ENCODE measurements at regions not wholly inside any gene's neighbourhood (a gene's known extent, or its start where the extent isn't known, plus 50 kb on each side); places are given as distances from the start of the nearest gene placed in this dataset.

DNA sequence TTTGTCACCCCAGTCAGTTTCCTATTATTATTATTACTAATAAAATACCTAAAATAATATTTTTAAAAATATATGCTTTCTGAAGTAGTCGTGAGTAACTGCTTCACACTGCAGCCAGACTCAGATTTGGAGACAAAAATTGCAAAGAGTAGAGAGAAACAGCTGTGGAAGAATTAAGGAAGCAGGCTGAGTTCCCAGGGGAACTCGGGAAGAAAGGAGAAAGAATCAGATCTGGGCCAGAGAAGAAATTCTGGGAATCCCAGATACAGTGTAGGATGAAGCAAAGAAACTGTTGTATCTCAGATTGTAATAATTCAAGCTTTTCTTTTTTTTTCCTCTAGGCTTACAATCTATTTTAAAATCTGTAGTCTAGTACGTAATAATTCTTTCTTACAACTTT is 182.3 kb downstream of the FTCDNL1 start:
- Histone ChIP-seq H3K9me3 (no peaks in the 10 kb centered on the region), H3K27ac (no peak overlapping the region), H3K4me3 (no peak overlapping the region), H3K27me3 (no peaks in the 10 kb centered on the region), H3K36me3 (no peaks in the 10 kb centered on the region), H3K4me1 (no peaks in the 10 kb centered on the region)
- intact Hi-C loops (cut with DNase I) = no loop called here
- TF ChIP-seq POLR2A (IDR thresholded peaks at IDR 0.05) (no peak), POLR2AphosphoS5 (IDR thresholded peaks at IDR 0.05; ENCODE audit: insufficient read depth in 1 of 2, low read depth in 1 of 2) (no peak)
- TF ChIP-seq, protein P1, sequence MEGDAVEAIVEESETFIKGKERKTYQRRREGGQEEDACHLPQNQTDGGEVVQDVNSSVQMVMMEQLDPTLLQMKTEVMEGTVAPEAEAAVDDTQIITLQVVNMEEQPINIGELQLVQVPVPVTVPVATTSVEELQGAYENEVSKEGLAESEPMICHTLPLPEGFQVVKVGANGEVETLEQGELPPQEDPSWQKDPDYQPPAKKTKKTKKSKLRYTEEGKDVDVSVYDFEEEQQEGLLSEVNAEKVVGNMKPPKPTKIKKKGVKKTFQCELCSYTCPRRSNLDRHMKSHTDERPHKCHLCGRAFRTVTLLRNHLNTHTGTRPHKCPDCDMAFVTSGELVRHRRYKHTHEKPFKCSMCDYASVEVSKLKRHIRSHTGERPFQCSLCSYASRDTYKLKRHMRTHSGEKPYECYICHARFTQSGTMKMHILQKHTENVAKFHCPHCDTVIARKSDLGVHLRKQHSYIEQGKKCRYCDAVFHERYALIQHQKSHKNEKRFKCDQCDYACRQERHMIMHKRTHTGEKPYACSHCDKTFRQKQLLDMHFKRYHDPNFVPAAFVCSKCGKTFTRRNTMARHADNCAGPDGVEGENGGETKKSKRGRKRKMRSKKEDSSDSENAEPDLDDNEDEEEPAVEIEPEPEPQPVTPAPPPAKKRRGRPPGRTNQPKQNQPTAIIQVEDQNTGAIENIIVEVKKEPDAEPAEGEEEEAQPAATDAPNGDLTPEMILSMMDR (IDR thresholded peaks at IDR 0.05) = no peak
- DNase-seq (ENCODE audit: extremely low spot score in 2 of 2) = no peak

DNA sequence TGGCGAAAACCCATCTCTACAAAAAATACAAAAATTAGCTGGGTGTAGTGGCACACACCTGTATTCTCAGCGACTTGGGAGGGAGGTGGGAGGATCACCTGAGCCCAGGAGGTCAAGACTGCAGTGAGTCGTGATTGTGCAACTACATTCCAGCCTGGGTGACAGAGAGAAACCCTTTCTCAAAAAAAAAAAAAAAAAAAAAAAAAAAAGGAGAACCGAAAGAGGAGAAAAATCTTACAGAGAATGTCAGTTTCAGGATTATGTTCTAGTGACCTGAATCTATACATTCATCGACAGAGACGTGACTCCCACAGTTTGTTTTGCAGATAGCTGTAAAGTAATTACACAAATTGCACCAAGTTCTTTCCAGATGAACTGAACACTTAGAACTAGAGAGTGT is 187.8 kb downstream of the FTCDNL1 start:
- H3K9me3 ChIP-seq = no peaks in the 10 kb centered on the region
- no peak for DNase-seq (ENCODE audit: extremely low spot score in 2 of 2)
- H3K27ac ChIP-seq = no peak overlapping the region
- TF ChIP-seq, protein P1 (IDR thresholded peaks at IDR 0.05) = no peak
- H3K36me3 ChIP-seq = no peaks in the 10 kb centered on the region
- intact Hi-C loops (cut with DNase I) = no loop called here
- no peak overlapping the region for H3K4me3 ChIP-seq
- no peaks in the 10 kb centered on the region for H3K27me3 ChIP-seq
- H3K4me1 ChIP-seq = no peaks in the 10 kb centered on the region

DNA sequence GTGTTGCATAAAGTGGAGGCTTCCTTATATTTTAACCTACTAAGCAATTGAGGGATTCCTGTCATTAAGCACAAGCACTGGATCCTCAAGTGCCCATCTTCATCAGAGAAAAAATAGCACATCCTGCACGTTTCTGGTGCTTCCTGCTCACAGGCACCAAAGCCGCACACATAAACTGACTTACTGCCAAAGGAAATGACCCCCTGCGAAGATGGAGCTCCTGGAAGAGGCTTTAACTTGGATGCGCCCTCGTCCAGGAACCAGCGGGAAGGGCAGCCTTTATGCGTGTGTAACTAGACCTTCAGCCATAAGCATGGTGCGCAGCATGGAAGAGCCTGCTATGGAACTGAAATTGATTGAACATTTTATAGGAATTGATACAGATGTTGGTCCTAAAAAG is 188.7 kb downstream of the FTCDNL1 start:
- Histone ChIP-seq H3K4me1 (no peaks in the 10 kb centered on the region), H3K4me3 (no peak overlapping the region), H3K27ac (no peak overlapping the region), H3K9me3 (no peaks in the 10 kb centered on the region), H3K36me3 (no peaks in the 10 kb centered on the region), H3K27me3 (no peaks in the 10 kb centered on the region)
- intact Hi-C loops (cut with DNase I) = no loop called here
- no peak for DNase-seq (ENCODE audit: extremely low spot score in 2 of 2)
- TF ChIP-seq POLR2AphosphoS5 (IDR thresholded peaks at IDR 0.05; ENCODE audit: insufficient read depth in 1 of 2, low read depth in 1 of 2) (no peak), POLR2A (IDR thresholded peaks at IDR 0.05) (no peak)
- TF ChIP-seq, protein P1 (IDR thresholded peaks at IDR 0.05) = no peak

DNA sequence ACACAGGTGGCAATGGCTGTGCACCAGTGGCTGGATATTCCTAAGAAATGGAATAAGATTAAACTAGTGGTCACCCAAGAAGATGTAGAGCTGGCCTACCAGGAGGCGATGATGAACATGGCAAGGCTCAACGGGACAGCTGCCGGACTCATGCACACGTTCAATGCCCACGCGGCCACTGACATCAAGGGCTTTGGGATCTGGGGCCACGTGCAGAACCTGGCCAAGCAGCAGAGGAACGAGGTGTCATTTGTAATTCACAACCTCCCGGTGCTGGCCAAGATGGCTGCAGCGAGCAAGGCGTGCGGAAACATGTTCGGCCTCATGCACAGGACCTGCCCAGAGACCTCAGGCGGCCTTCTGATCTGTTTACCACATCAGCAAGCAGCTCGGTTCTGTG is 190.8 kb downstream of the FTCDNL1 start:
- Histone ChIP-seq H3K36me3 (no peaks in the 10 kb centered on the region), H3K4me1 (no peaks in the 10 kb centered on the region), H3K27me3 (no peaks in the 10 kb centered on the region), H3K27ac (no peak overlapping the region), H3K9me3 (no peaks in the 10 kb centered on the region), H3K4me3 (no peak overlapping the region)
- TF ChIP-seq, protein P1 (IDR thresholded peaks at IDR 0.05) = no peak
- no peak for TF ChIP-seq POLR2A (IDR thresholded peaks at IDR 0.05)
- no peak for TF ChIP-seq POLR2AphosphoS5 (IDR thresholded peaks at IDR 0.05; ENCODE audit: insufficient read depth in 1 of 2, low read depth in 1 of 2)
- no peak for DNase-seq (ENCODE audit: extremely low spot score in 2 of 2)
- intact Hi-C loops (cut with DNase I) = no loop called here

DNA sequence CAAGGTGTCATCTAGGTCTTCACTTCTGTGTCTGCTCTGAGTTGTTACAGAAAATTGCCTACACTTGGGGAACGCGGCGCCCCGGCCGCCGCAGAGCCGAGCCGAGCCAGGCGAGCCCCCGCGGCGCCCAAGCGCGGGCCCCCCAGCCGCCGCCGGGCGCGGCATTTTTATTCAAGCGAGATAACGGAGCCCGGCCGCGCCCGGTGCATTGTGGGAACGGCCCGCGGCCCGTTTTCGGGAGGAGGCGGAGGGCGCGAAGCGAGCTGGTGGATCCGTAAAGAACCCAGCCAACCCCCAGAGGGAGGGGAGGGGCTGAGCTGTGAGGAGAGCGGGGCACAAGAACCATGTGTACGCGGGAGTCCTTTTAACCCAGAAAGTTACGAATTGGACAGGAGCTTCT is 191.8 kb downstream of the FTCDNL1 start:
- DNase-seq (ENCODE audit: extremely low spot score in 2 of 2) = no peak
- no peaks in the 10 kb centered on the region for H3K27me3 ChIP-seq
- no peak overlapping the region for H3K27ac ChIP-seq
- H3K4me1 ChIP-seq = no peaks in the 10 kb centered on the region
- no peaks in the 10 kb centered on the region for H3K9me3 ChIP-seq
- no peak for TF ChIP-seq POLR2A (IDR thresholded peaks at IDR 0.05)
- TF ChIP-seq, protein P1 (IDR thresholded peaks at IDR 0.05) = no peak
- TF ChIP-seq POLR2AphosphoS5 (IDR thresholded peaks at IDR 0.05; ENCODE audit: insufficient read depth in 1 of 2, low read depth in 1 of 2) = no peak
- intact Hi-C loops (cut with DNase I) = no loop called here
- peak overlapping the region; percentile 20 to 36 for H3K4me3 ChIP-seq
- no peaks in the 10 kb centered on the region for H3K36me3 ChIP-seq

All from vagina (tissue), 2 donors.